Amniotic stem cell (primary cell): ENCODE measurements at regions not wholly inside any gene's neighbourhood (a gene's known extent, or its start where the extent isn't known, plus 50 kb on each side); places are given as distances from the start of the nearest gene placed in this dataset.
"Not testable (repeated sequence)": the region's sequence is repeated elsewhere in the genome, so short reads cannot be mapped to it uniquely, and the experiment has no call there.

Source experiments
- DNase-seq: peaks from one replicate; lab custom pipeline; 2025; lab: John Stamatoyannopoulos, UW

DNA sequence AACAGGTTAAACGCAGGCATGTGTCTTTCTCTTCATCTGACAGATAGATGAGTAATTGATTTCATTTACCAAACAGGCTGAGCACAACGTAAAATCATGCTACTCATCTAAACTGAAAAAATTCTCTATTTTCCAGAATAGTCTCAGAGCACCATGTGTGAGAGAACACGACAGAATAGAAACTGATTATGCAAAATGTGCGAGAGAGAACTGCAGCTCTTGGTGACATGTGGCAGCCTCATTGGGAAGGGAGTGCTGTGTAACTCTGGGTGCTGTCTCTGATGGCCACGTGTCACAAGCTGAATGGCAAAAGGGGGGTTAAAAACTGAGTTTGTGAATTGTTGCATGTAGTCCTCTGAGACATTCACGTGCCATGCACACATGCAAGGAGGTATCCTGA lies 143.7 kb upstream of the ATXN1 start:
- DNase-seq = no peak

DNA sequence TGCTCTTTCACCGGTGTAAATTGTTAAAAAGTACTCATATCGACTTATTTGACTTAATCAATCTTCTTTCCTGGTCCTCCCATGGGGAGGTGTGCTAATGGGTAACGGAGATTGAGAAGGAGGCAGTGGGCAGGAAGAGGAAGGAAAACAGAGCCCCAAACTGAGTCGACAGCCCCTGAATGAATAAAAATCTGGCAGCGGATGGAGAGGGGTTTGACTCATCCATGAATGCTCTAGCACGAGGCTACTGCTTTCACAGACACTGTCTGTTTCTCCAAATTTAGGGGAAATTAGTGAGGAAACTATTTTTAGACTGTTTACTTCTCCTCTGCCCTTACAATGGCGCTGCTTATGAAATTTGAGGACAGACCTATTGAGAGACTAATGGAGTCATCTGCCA lies 142.2 kb upstream of the ATXN1 start:
- DNase-seq = no peak

DNA sequence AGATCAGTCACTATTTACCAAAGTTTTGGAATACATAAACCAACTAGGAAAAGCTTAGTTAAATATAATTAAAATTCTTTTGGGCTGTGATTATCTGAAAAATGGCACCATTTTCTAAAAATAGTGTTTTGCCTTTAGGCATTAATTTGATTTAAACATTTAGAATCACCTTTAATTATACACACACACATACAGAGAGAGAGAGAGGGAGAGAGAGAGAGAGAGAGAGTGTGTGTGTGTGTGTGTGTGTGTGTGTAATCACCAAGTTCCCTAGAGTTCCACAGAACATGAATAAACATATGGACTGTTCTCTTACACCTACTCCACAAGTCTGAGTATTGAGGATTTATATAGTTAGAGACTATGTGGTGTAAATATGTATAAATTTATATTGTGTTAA lies 141.2 kb upstream of the ATXN1 start:
- no peak for DNase-seq

DNA sequence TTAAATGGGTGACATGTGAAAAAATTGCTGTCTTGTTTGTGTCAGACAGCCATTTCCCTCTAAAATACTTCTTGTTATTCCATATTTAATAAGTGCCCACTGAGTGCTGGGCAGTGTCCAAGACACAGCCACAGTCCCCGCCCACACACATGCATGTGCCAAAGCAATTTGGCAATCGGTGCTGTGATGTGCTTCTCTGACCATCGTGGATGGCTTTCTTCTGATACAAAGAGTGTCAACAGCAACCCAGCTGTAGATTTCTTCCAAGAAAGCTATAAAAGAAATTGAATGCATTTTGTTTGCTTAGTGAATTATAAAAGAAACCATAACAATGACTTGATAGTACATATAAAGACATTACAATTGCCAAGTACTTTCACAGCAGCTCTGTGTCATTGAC lies 140.5 kb upstream of the ATXN1 start:
- DNase-seq = no peak

DNA sequence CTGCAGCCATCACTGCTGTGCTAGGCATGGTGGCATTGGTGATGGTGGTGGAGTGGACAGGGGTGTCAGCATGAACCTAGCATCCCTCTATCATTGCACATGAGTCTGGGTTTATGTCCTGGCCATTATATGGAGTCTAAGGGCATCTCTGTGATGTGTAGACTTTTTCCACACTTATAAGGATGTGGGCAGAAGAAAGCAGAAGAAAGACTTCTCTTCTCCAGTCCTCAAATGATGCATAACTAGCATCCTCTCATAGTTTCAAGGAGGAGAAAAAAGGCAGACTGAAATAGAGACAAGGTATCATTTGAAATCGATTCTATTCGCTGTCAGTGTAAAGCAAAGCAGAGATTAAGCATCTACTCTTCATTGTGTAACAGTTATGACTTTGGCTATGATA lies 140.0 kb upstream of the ATXN1 start:
- DNase-seq = no peak

DNA sequence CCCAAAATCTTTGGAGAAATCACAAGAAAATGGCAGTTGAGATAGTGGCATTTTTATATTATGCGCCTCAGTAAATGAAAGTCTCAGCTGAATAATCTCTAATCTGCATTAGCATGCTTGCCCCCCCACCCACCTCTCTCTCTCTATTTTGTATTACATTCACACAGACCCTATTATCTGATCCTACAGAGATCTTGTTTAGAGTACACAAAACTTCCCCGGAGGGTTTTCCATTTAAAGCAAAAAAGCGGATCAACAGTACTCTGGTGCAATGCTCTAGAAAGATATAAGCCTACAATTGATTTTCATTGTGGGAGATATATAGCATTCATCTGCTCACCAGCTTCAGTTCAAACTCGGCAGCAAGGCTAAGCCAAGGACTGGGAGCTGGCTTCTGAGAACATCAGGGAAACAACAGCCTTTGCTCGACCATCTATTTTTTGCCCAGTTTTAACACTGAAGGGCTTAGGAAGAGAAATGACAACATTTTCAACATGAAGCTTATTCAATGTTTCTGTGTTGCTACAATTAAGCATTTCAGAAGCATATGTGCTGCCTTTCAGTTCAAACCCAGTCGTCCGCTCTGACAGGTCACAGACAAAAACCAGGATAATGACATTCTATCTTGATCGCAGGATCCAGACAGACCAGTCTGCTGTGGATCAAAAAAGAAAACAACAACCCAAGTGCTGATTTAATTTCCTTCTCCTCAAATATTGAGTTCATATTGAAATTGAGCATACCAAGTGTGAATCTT lies 137.6 kb upstream of the ATXN1 start:
- DNase-seq = no peak

DNA sequence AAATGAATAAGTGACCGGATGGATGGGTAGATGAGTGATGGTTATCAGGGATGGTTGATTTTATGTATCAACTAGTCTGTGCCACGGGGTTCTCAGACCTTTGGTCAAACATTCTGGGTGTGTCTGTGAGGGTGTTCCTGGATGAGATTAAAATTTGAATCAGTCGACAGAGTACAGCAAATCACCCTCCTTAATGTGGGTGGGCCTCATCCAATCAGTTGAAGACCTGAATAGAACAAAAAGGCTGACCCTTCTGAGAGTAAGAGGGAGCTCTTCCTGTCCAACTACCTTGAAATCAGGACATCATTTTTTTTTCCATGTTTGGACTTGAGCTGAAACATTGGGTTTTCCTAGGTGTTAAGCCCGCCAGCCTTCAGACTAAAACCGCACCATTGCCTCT lies 136.4 kb upstream of the ATXN1 start:
- DNase-seq = no peak

DNA sequence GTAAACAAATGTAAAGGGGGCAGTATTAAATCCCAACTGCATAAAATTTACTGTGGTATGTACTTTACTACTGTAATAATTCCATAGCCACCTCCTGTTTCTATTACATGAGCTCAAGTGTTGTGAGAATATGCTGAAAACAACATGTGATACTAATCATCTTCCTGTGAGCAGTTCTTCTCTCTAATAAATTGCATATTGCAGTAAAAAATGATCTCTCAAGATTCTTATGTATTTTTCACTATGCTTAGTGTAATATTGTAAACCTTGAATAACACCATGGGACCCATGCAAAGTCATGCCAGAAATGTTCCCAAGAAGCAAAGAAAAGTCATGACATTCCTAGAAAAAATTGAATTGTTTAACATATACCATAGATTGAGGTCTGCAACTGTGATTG lies 133.0 kb upstream of the ATXN1 start:
- DNase-seq = no peak

DNA sequence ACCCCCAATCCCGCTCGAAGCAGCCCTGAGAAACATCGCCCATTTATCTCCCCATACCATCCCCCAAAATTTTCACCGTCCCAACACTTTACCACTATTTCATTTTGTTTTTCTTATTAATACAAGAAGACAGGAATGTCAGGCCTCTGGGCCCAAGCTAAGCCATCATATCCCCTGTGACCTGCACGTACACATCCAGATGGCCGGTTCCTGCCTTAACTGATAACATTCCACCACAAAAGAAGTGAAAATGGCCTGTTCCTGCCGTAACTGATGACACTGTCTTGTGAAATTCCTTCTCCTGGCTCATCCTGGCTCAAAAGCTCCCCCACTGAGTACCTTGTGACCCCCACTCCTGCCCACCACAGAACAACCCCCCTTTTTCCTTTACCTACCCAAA lies 129.8 kb upstream of the ATXN1 start:
- not testable (repeated sequence) for DNase-seq

DNA sequence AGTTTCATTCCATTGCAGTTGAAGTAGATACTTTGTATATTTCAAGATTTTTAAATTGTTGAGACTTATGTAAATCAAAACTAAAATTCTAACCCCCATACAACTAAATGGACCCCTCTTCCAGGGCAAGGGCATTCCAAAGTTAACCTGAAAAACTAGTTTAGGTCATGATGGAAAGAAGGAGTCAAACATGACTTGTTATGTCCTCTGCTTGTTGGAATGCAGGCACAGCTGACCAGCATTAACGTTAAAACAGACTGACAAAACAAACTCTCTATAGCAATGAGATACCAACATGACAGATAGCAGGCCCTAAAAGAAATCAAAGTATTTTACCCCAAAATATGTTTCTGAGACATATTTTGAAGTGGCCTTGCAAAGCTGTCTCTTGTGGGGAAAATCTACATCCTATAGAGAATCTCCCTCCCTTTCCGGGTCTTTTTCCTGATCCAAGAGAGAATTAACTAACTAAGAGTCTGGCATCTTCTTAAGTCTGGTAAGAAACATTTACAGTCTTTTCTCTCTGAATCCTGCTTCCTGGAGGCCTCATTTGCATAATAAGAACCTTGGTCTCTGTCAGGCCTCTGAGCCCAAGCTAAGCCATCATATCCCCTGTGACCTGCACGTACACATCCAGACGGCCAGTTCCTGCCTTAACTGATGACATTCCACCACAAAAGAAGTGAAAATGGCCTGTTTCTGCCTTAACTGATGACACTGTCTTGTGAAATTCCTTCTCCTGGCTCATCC lies 124.3 kb upstream of the ATXN1 start:
- DNase-seq = no peak

DNA sequence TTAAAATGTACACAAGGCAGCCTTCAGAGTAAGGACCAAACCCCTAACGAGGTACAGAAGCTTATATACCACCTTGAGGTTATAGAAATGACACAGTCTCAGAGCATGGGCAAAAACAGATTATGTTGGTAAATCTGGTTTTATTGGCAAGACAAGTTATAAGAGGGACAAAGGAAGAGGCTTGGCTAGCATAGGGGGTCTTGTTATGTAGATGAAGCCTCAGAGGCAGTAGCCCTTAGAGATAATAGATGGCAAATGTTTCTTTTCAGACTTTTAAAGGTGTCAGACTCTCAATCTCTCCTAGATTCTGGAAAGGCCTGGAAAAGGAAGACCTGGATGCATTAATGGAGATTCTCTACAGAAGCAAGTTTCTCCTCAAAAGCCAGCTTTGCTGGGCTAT lies 123.3 kb upstream of the ATXN1 start:
- DNase-seq = no peak

DNA sequence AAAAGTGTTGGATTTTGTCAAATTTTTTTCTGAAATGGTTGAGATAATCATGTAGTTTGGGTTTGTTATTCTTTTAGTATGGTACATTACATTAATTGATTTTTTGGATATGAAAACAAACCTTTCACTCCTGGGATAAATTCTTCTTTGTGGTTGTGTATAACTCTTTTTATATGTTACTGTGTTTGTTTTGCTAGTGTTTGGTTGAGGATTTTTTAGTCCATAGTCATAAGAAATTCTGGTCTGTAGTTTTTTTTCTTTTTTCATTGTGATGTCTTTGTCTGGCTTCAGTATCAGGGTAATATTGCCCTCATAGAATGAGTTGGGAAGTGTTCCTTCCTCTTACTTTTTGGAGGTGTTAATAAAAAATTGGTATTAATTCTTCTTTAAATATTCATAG lies 122.2 kb upstream of the ATXN1 start:
- DNase-seq = no peak

DNA sequence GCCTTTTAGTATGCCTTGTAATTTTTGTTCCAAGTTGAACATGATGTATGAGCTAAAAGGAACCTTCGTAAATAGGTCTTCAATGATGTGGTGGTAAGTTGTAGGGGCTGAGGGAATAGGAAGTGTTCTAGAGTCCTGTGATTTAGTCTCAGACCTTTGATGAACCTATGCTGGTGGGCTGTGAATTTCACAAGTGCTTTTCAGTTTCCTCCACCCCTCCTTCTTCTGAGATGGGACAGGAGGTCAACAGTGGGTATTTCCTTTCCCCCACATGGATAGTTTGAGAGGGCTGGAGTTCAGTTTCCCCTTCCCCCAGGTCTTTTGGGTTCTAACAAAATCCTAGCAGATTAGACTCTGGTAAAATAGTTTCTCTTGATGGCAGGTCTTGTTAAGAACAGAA lies 121.0 kb upstream of the ATXN1 start:
- no peak for DNase-seq

DNA sequence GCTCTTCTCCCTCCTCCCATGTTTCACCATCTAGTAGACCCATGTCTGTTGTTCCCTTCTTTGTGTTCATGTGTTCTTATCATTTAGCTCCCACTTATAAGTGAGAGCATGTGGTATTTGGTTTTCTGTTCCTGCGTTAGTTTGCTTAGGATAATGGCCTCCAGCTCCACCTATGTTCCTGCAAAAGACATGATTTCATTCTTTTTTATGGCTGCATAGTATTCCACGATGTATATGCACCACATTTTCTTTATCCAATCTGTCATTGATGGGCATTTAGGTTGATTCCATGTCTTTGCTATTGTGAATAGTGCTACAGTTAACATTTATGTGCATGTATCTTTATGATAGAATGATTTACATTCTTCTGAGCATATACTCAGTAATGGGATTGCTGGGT lies 115.6 kb upstream of the ATXN1 start:
- DNase-seq = not testable (repeated sequence)

DNA sequence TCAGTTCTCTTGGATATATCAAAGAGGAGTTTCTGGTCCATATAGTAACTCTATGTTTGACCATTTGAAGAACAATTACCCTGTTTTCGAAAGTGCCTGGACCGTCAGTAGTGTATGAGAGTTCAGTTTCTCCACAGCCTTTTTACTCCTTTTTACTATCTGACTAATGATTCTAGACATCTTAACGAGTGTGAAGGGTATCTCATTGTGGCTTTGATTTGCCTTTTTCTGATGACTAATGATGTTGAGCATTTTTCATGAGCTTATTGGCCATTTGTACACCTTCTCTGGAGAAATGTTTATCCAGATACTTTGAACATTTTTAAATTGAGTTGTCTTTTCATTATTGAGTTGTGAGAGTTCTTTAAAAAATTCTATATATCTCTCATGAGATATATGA lies 114.9 kb upstream of the ATXN1 start:
- no peak for DNase-seq

DNA sequence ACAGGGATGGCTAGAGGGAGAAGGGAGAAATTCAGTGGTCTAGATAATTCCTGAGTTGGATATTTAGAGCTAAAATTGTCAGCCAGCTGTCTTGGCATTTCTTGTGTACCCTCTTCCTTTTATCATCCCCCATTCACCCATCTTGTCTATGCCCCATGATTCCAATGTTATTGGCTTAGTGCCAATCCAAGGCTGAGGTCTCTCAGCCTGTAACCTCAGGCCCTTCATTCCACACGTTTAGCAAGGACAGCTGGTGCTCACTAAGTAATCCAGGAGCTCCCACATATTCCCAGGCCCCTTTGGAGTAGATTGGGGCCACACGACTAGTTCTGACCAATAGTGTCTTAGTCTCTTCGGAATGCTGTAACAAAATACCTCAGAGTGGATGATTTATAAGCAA lies 112.4 kb upstream of the ATXN1 start:
- DNase-seq = no peak

DNA sequence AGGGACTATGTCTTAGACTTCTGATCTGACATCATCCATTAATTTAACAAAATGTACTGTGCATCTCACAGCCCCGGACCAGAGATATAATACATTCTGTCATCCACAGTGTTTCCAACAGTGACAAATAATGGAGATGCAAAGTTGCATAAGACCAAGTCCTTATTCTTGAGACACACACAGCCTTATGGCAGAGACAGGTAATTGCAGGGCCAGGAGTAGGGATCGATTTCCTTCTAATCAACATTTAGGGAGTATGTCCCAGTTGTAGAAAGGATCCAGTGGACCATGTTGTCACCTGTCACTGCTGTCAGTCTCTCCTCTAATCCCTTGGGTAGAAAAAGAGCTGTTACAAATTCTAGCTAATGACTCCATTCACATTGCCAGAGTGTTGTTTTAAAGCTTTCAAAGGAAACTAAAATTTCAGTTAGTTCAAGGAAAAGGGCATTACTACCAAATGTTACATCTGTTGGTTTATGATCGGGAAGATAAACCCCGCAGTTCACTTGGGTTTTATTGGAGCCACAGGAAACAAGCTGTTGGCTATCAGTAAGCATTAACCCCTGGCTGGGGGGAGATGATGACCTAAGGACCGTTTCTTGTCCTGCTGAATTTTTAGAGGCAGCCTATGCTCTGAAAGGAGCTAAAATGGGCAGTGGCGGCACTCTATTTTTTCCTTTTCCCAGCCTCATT lies 111.4 kb upstream of the ATXN1 start:
- DNase-seq = no peak

DNA sequence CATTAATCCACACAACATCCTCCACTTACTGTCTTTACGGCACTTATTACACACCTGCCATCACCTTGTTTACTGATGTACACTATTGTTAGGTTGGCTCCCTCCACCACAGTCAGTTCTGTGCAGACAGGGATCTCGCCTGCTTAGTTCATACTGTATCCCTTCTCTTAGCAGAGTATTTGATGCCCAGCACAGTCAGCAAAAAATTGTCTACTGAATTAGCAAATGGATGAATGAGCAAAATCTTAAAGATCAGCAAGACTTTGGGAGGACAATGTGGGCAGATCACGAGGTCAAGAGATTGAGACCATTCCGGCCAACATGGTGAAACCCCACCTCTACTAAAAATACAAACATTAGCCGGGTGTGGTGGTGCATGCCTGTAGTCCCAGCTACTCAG lies 109.8 kb upstream of the ATXN1 start:
- no peak for DNase-seq

DNA sequence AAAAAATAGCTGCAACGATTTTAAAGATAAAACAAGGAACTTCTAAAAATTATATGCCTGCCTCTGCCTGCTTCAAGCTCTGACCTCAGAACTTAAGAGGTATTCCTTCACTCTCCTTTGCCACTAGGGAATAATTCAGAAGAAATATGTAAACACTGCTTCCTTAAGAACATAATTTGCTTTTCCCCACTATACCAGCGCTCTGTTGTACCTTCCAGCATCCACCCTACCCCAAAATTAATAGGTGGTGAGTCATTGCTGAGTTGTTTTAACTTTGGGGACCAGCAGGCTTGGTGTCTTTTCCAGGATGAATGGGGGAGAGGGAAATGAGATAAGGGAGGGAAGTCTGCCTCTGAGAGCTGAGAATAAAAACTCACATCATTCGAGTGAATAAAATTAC lies 107.7 kb upstream of the ATXN1 start:
- no peak for DNase-seq

DNA sequence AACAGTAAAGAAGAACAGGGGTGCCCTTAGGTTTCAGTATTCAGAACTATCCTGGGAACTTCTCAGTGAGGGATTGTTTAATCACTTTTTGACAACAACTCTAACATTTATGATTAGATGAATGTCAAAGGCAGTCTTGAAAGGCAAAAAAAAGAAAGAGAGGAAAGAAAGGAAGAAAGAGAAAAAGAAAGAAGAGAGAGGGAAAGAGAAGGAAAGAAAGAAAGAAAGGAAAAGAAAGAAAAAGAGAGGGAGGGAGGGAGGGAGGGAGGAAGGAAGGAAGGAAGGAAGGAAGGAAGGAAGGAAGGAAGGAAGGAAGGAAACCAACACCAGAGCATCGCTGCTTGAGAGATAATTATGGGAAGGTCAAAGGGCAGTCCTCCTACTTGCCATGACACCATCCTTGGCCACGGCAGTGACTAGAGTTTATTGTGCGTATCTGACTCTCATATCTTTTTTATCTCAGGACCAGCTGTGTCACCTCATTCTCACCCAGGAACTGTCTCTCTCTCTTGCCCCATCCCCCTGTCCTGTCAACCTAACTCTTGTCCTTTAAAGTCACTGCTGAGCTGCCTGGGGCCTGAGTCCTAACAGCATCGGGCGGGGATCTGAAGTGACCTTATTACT lies 96.8 kb upstream of the ATXN1 start:
- DNase-seq = no peak

DNA sequence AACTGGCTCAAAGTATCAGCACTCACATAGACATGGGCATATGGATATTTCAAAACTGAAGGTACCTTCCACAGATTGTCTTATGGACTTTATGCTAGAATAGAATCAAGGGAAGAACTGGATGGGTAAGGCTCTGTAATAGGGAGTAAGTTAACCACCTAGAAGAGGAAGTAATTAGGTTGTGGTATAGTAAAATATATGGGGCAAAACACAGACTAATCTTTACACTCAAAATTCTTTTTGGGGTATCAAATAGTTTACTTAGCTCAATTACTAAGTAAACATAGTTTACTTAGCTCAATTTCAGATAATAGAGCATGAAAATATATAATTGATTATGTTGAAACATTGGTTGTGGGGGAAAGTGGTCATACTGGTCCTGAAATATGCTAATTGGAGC lies 94.2 kb upstream of the ATXN1 start:
- DNase-seq = no peak

DNA sequence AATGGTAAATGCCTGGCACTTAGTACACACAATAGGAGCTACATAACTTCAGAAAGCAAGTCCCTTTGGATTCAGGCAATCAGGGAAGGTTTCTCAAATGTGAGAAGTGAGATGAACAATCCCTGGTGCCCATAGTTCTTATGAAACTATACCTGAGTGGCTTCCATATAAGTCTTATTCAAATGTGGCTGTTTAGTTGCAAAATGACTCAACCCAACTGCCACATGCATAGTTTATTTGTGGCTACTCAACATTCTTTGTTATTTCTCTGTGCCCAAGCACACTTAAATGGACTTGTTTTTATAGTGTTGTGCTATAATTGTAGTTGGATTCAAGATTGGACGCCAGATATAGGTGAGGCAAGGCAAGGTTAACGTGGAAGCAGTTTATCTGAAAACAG lies 93.7 kb upstream of the ATXN1 start:
- no peak for DNase-seq

DNA sequence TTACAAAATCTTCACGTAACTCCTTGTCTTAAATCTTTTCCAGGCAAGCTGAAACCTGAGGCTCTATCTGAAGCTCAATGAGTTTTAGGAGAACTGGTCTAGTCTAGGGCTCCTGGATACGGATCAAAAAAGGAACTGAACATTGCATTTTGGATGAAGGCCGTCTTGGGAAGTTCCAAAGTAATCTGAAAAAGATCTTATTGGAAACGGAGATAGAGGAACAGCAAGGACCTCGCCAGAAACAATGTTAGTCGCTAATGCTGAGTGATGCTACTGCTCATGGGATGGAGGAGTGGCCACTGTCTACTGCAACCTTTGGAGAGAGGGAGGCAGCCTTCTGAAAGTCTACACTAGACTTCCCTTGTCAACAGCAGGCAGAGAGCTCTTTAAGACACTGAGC lies 91.4 kb upstream of the ATXN1 start:
- DNase-seq = no peak
